Fibroblast of the aortic adventitia (primary cell): ENCODE measurements at regions not wholly inside any gene's neighbourhood (a gene's known extent, or its start where the extent isn't known, plus 50 kb on each side); places are given as distances from the start of the nearest gene placed in this dataset.

ENCODE experiments used
- DNase-seq: peaks from one replicate; pipeline ENCODE4 v3.0.0-alpha.2; 2010; ENCODE audit warnings: low read depth
- H3K4me3 ChIP-seq: 2 replicates; pipeline ENCODE4 v1.5.1; 2011; ENCODE audit warnings: low read depth, mild to moderate bottlenecking, control low read depth, low read length, moderate library complexity
- CTCF ChIP-seq: IDR thresholded peaks from 2 replicates; pipeline ENCODE4 v1.5.1; 2011; ENCODE audit warnings: mild to moderate bottlenecking, low read length, control low read depth, inconsistent platforms; ENCODE audit not compliant: insufficient read depth

- H3K4me3 ChIP-seq: no peak overlapping the region
- DNase-seq: no peak
- TF ChIP-seq CTCF: no peak
Measured at GRCh38 chr9:117987945-117988344, 283.7 kb downstream of the TLR4 start.

- no peak for TF ChIP-seq CTCF
- no peak for DNase-seq
- no peak overlapping the region for H3K4me3 ChIP-seq
Measured at GRCh38 chr9:117992006-117992405, 287.8 kb downstream of the TLR4 start.

- H3K4me3 ChIP-seq: no peak overlapping the region
- no peak for DNase-seq
- no peak for TF ChIP-seq CTCF
Measured at GRCh38 chr9:118000581-118000980, 296.4 kb downstream of the TLR4 start.

- DNase-seq: no peak
Measured at GRCh38 chr9:118003240-118003639, 299.0 kb downstream of the TLR4 start.

GRCh38 chr9:118008246-118008645 lies 304.0 kb downstream of the TLR4 start:
- no peak for DNase-seq
- H3K4me3 ChIP-seq: no peak overlapping the region
- no peak for TF ChIP-seq CTCF

More at GRCh38 chr9:118003240-118003639, 299.0 kb downstream of the TLR4 start:
- H3K4me3 ChIP-seq: no peak overlapping the region
- no peak for TF ChIP-seq CTCF

GRCh38 chr9:118009614-118010013 lies 305.4 kb downstream of the TLR4 start:
- no peak for DNase-seq
- H3K4me3 ChIP-seq: no peak overlapping the region
- no peak for TF ChIP-seq CTCF

GRCh38 chr9:118017607-118018122 lies 313.5 kb downstream of the TLR4 start:
- no peak for TF ChIP-seq CTCF
- DNase-seq: no peak
- H3K4me3 ChIP-seq: no peak overlapping the region
